Transverse colon (tissue), 3 donors: ENCODE measurements at regions not wholly inside any gene's neighbourhood (a gene's known extent, or its start where the extent isn't known, plus 50 kb on each side); places are given as distances from the start of the nearest gene placed in this dataset.

ENCODE experiments used
- POLR2A ChIP-seq: fragments of 450-650 bp; IDR thresholded peaks from one replicate; pipeline ENCODE4 v1.6.1; 2016; ENCODE audit warnings: antibody characterized with exemption, mild to moderate bottlenecking, moderate library complexity
- TF ChIP-seq, protein P1 (sequence below), 5 experiments: fragments of 200-600 bp in 3 of 5; fragments of 450-650 bp in 2 of 5; sonication (generic) in 3 of 5; IDR thresholded peaks; 1 replicate in 2 of 5; 2 replicates in 3 of 5; pipeline ENCODE4 v1.5.1; 2016 to 2017; ENCODE audit warnings: antibody characterized with exemption in 5 of 5, inconsistent platforms in 3 of 5, mild to moderate bottlenecking in 2 of 5, moderate library complexity in 1 of 5

- TF ChIP-seq, protein P1, sequence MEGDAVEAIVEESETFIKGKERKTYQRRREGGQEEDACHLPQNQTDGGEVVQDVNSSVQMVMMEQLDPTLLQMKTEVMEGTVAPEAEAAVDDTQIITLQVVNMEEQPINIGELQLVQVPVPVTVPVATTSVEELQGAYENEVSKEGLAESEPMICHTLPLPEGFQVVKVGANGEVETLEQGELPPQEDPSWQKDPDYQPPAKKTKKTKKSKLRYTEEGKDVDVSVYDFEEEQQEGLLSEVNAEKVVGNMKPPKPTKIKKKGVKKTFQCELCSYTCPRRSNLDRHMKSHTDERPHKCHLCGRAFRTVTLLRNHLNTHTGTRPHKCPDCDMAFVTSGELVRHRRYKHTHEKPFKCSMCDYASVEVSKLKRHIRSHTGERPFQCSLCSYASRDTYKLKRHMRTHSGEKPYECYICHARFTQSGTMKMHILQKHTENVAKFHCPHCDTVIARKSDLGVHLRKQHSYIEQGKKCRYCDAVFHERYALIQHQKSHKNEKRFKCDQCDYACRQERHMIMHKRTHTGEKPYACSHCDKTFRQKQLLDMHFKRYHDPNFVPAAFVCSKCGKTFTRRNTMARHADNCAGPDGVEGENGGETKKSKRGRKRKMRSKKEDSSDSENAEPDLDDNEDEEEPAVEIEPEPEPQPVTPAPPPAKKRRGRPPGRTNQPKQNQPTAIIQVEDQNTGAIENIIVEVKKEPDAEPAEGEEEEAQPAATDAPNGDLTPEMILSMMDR (IDR thresholded peaks at IDR 0.05) = no peak
- TF ChIP-seq POLR2A = no peak
These were observed 64.0 kb upstream of the NR2F2 start for GRCh38 chr15:96266456-96266855.
